Dermis blood vessel endothelial cell (primary cell): ENCODE measurements at regions not wholly inside any gene's neighbourhood (a gene's known extent, or its start where the extent isn't known, plus 50 kb on each side); places are given as distances from the start of the nearest gene placed in this dataset.

Experiments used
- DNase-seq: peaks from one replicate; pipeline ENCODE4 v3.0.0; 2010

- no peak for DNase-seq
Observed at GRCh38 chrX:5829469-5829868, 399.2 kb downstream of the NLGN4X start.

GRCh38 chrX:5829060-5829459, 399.6 kb downstream of the NLGN4X start:
- no peak for DNase-seq

- no peak for DNase-seq
Observed at GRCh38 chrX:5823903-5824302, 404.8 kb downstream of the NLGN4X start.

- no peak for DNase-seq
Observed at GRCh38 chrX:5810636-5811035, 418.0 kb downstream of the NLGN4X start.

- DNase-seq: no peak
Observed at GRCh38 chrX:5807181-5807580, 421.5 kb downstream of the NLGN4X start.

GRCh38 chrX:5802391-5802790, 426.3 kb downstream of the NLGN4X start:
- no peak for DNase-seq

GRCh38 chrX:5791721-5792120, 436.9 kb downstream of the NLGN4X start:
- DNase-seq: no peak

- no peak for DNase-seq
Observed at GRCh38 chrX:5788910-5789309, 439.8 kb downstream of the NLGN4X start.

GRCh38 chrX:5780821-5781220, 447.8 kb downstream of the NLGN4X start:
- DNase-seq: no peak

GRCh38 chrX:5775846-5776430, 452.7 kb downstream of the NLGN4X start:
- DNase-seq: no peak

- DNase-seq: no peak
Observed at GRCh38 chrX:5774446-5774845, 454.2 kb downstream of the NLGN4X start.

GRCh38 chrX:5771441-5771840, 457.2 kb downstream of the NLGN4X start:
- DNase-seq: no peak

- DNase-seq: no peak
Observed at GRCh38 chrX:5756616-5757015, 472.1 kb downstream of the NLGN4X start.

- no peak for DNase-seq
Observed at GRCh38 chrX:5753291-5753690, 475.4 kb downstream of the NLGN4X start.

GRCh38 chrX:5752831-5753230, 475.8 kb downstream of the NLGN4X start:
- no peak for DNase-seq

- DNase-seq: no peak
Observed at GRCh38 chrX:5748586-5749150, 480.0 kb downstream of the NLGN4X start.

- DNase-seq: no peak
Observed at GRCh38 chrX:5746231-5746630, 482.4 kb downstream of the NLGN4X start.

GRCh38 chrX:5733501-5733900, 495.2 kb downstream of the NLGN4X start:
- no peak for DNase-seq

GRCh38 chrX:5730556-5730955, 498.1 kb downstream of the NLGN4X start:
- no peak for DNase-seq

- DNase-seq: no peak
Observed at GRCh38 chrX:5726224-5726623, 502.4 kb downstream of the NLGN4X start.

GRCh38 chrX:5724123-5724522, 504.5 kb downstream of the NLGN4X start:
- no peak for DNase-seq

- DNase-seq: no peak
Observed at GRCh38 chrX:5718651-5719050, 510.0 kb downstream of the NLGN4X start.

GRCh38 chrX:5716666-5717065, 512.0 kb downstream of the NLGN4X start:
- no peak for DNase-seq

GRCh38 chrX:5708251-5708650, 520.4 kb downstream of the NLGN4X start:
- DNase-seq: no peak

- DNase-seq: no peak
Observed at GRCh38 chrX:5702890-5703289, 525.8 kb downstream of the NLGN4X start.
